ENCODE measurements at regions not wholly inside any gene's neighbourhood (a gene's known extent, or its start where the extent isn't known, plus 50 kb on each side); places are given as distances from the start of the nearest gene placed in this dataset.

DNA sequence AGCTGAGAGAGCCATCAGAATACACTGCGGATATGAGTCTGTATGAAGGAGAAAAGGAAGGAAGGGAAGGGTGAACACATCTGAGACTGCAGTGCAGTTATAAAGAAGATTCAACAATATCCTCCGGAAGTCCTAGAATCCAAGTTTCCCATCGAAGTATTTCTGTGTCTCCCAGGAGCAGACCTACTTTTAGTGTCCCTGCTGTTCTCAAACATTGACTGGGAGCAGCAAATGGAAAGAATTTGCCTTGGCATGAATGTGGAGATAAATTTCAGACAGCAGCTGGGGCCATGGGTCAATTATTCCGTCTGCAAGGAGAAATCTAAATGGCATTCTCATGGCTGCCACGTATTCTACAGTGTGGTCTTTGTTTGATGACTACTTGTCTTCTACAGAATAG is 478.1 kb upstream of the SMC2 start:
- Histone ChIP-seq H3K9me3 (ENCODE audit: control insufficient read depth, insufficient read depth, low read depth, low read length) (no peaks in the 10 kb centered on the region), H3K4me1 (ENCODE audit: control insufficient read depth, insufficient read depth, low read length) (no peaks in the 10 kb centered on the region), H3K36me3 (ENCODE audit: control insufficient read depth in 2 of 2, insufficient read depth in 1 of 2, low read length in 2 of 2) (no peaks in the 10 kb centered on the region), H3K4me3 (ENCODE audit: low read depth, low read length) (no peak overlapping the region), H3K27ac (ENCODE audit: extremely low read depth, low read depth, low read length) (no peak overlapping the region)
- TF ChIP-seq ZNF701 (tag by site-specific recombination; IDR thresholded peaks at IDR 0.05) (no peak), ZNF621 (tag by site-specific recombination; IDR thresholded peaks at IDR 0.05) (no peak)
- ChIA-PET POLR2A (no interaction called here), CTCF (no interaction called here)

DNA sequence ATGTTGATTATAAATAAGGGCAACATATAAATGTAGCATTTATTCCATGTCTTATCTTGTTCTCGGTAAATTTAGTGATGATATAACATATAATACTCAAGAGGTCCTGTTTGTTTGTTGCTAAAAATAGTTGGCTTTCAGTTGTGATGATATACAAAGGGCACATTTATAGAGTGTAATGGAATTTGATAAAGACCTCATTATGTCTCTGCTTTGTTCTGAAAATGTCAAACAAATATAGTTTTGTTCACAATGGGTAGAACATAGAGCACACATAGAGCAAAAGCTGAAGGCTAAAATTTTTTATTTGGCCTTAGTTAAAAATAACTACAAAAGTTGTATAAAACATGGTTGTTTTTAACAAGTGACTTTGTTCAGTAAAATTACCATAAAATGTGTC is 477.1 kb upstream of the SMC2 start:
- H3K9me3 ChIP-seq (ENCODE audit: control insufficient read depth, insufficient read depth, low read depth, low read length): no peaks in the 10 kb centered on the region
- CTCF ChIA-PET: no interaction called here
- no peaks in the 10 kb centered on the region for H3K4me1 ChIP-seq (ENCODE audit: control insufficient read depth, insufficient read depth, low read length)
- H3K36me3 ChIP-seq (ENCODE audit: control insufficient read depth in 2 of 2, insufficient read depth in 1 of 2, low read length in 2 of 2): no peaks in the 10 kb centered on the region
- TF ChIP-seq KLF1 (tag by site-specific recombination; IDR thresholded peaks at IDR 0.05): no peak
- TF ChIP-seq ZSCAN16 (tag by site-specific recombination; IDR thresholded peaks at IDR 0.05): no peak
- TF ChIP-seq SP7 (tag by site-specific recombination; IDR thresholded peaks at IDR 0.05): no peak
- no peak for TF ChIP-seq ZNF324 (tag by site-specific recombination; IDR thresholded peaks at IDR 0.05)
- TF ChIP-seq SETDB1 (IDR thresholded peaks at IDR 0.05; ENCODE audit: insufficient read length, low read length): no peak
- TF ChIP-seq ZNF132 (tag by site-specific recombination; IDR thresholded peaks at IDR 0.05; ENCODE audit: borderline replicate concordance): no peak
- TF ChIP-seq ZNF623 (tag by site-specific recombination; IDR thresholded peaks at IDR 0.05): no peak
- no peak for TF ChIP-seq ZNF280C (tag by site-specific recombination; IDR thresholded peaks at IDR 0.05)
- no peak for TF ChIP-seq ZNF248 (tag by site-specific recombination; IDR thresholded peaks at IDR 0.05)
- no peak for TF ChIP-seq ZNF366 (tag by site-specific recombination; conservative IDR thresholded peaks at IDR 0.05)
- no peak for TF ChIP-seq GFI1B (tag by site-specific recombination; IDR thresholded peaks at IDR 0.05)
- TF ChIP-seq ZNF140 (tag by site-specific recombination; IDR thresholded peaks at IDR 0.05): no peak
- TF ChIP-seq ZNF488 (tag by site-specific recombination; IDR thresholded peaks at IDR 0.05): no peak
- TF ChIP-seq, protein P1, sequence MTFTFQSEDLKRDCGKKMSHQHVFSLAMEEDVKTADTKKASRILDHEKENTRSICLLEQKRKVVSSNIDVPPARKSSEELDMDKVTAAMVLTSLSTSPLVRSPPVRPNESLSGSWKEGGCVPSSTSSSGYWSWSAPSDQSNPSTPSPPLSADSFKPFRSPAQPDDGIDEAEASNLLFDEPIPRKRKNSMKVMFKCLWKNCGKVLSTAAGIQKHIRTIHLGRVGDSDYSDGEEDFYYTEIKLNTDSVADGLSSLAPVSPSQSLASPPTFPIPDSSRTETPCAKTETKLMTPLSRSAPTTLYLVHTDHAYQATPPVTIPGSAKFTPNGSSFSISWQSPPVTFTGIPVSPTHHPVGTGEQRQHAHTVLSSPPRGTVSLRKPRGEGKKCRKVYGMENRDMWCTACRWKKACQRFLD (tag by site-specific recombination; IDR thresholded peaks at IDR 0.05): no peak
- no peak for TF ChIP-seq ZNF184 (tag by site-specific recombination; IDR thresholded peaks at IDR 0.05)
- no peak overlapping the region for H3K4me3 ChIP-seq (ENCODE audit: low read depth, low read length)
- POLR2A ChIA-PET: no interaction called here
- H3K27ac ChIP-seq (ENCODE audit: extremely low read depth, low read depth, low read length): no peak overlapping the region

DNA sequence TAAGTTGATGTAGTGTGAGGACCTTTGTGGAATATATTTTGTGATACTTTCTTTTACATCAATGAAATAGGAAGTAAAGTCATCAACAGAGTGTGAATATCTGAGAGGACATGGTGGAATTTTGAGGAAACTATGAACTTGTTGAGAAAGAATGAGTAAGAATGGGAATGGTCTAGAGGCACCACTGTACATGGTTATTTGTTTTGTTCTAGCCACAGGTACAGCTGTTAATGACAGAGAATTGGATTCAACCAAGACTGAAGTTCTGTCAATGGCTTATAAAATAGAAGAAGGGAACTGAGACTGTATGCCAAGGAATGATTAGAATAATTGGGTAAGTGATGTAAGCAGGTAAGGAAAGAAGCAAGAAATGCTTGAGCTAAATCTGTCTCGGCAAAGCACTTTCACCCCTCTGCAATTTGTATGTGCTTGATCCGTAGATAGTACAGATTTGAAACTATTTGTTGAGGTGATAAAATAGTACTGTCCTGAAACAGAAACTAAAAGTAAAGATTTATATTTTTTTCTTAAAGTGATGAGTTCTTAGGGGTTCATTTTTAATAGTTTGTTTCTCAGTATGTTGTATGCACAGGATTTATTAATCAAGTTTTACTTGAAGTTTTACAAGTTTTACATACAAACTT is 468.8 kb upstream of the SMC2 start:
- no peak for TF ChIP-seq KLF1 (tag by site-specific recombination; IDR thresholded peaks at IDR 0.05)
- POLR2A ChIA-PET: no interaction called here
- H3K36me3 ChIP-seq (ENCODE audit: control insufficient read depth in 2 of 2, insufficient read depth in 1 of 2, low read length in 2 of 2): no peaks in the 10 kb centered on the region
- no peaks in the 10 kb centered on the region for H3K9me3 ChIP-seq (ENCODE audit: control insufficient read depth, insufficient read depth, low read depth, low read length)
- CTCF ChIA-PET: no interaction called here
- no peak overlapping the region for H3K4me3 ChIP-seq (ENCODE audit: low read depth, low read length)
- H3K27ac ChIP-seq (ENCODE audit: extremely low read depth, low read depth, low read length): no peak overlapping the region
- no peaks in the 10 kb centered on the region for H3K4me1 ChIP-seq (ENCODE audit: control insufficient read depth, insufficient read depth, low read length)
